Endothelial cell (in vitro differentiated cells): ENCODE measurements at regions not wholly inside any gene's neighbourhood (a gene's known extent, or its start where the extent isn't known, plus 50 kb on each side); places are given as distances from the start of the nearest gene placed in this dataset.

Experiments
- DNase-seq: peaks from one replicate; pipeline ENCODE4 v3.0.0; 2021; ENCODE audit warnings: low spot score
- H3K27ac Mint-ChIP-seq: one replicate; pipeline ENCODE4 v1.8.0; 2021; ENCODE audit warnings: mixed read lengths, inconsistent platforms; ENCODE audit not compliant: unreplicated experiment
- H3K27me3 Mint-ChIP-seq: one replicate; pipeline ENCODE4 v1.8.0; 2021; ENCODE audit warnings: mild to moderate bottlenecking, moderate library complexity, mixed read lengths, inconsistent platforms; ENCODE audit not compliant: unreplicated experiment
- H3K36me3 Mint-ChIP-seq: one replicate; pipeline ENCODE4 v1.8.0; 2021; ENCODE audit warnings: mild to moderate bottlenecking, low read depth, mixed read lengths, inconsistent platforms; ENCODE audit not compliant: unreplicated experiment
- H3K4me1 Mint-ChIP-seq: one replicate; pipeline ENCODE4 v1.8.0; 2021; ENCODE audit warnings: mild to moderate bottlenecking, mixed read lengths, inconsistent platforms; ENCODE audit not compliant: unreplicated experiment
- H3K4me3 Mint-ChIP-seq: one replicate; pipeline ENCODE4 v1.8.0; 2021; ENCODE audit warnings: mild to moderate bottlenecking, mixed read lengths, inconsistent platforms; ENCODE audit not compliant: unreplicated experiment
- H3K9me3 Mint-ChIP-seq: one replicate; pipeline ENCODE4 v1.8.0; 2021; ENCODE audit warnings: mixed read lengths, inconsistent platforms; ENCODE audit not compliant: unreplicated experiment
- TF ChIP-seq, protein P1 (sequence below): fragments of 200-600 bp; sonication (generic); IDR thresholded peaks from one replicate; pipeline ENCODE4 v1.5.0; 2021; ENCODE audit warnings: antibody characterized with exemption; ENCODE audit not compliant: unreplicated experiment

DNA sequence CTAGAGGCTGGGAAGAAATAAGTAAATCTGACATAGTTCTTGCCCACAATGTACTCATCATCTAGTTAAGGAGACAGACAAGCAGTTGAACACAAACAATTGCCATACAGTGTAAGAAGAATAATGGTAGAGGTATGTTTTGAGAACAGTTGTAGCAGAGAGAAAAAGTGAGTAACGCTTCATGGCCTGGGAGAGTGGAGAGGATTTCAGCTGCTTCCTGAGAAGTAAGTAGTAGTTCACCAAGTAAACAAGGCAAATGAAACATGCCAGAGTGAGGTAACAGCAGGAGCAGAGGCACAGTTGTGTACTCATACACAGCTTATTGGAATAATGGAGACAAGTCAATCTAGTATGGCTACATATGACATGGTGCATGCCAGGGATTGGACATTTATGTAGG, 53.6 kb upstream of the RAP2C start:
- Mint-ChIP-seq H3K9me3 (no peaks in the 10 kb centered on the region), H3K36me3 (no peaks in the 10 kb centered on the region), H3K27ac (no peak overlapping the region), H3K4me1 (no peaks in the 10 kb centered on the region), H3K27me3 (no peaks in the 10 kb centered on the region), H3K4me3 (no peak overlapping the region)
- TF ChIP-seq, protein P1, sequence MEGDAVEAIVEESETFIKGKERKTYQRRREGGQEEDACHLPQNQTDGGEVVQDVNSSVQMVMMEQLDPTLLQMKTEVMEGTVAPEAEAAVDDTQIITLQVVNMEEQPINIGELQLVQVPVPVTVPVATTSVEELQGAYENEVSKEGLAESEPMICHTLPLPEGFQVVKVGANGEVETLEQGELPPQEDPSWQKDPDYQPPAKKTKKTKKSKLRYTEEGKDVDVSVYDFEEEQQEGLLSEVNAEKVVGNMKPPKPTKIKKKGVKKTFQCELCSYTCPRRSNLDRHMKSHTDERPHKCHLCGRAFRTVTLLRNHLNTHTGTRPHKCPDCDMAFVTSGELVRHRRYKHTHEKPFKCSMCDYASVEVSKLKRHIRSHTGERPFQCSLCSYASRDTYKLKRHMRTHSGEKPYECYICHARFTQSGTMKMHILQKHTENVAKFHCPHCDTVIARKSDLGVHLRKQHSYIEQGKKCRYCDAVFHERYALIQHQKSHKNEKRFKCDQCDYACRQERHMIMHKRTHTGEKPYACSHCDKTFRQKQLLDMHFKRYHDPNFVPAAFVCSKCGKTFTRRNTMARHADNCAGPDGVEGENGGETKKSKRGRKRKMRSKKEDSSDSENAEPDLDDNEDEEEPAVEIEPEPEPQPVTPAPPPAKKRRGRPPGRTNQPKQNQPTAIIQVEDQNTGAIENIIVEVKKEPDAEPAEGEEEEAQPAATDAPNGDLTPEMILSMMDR: no peak
- DNase-seq: no peak

DNA sequence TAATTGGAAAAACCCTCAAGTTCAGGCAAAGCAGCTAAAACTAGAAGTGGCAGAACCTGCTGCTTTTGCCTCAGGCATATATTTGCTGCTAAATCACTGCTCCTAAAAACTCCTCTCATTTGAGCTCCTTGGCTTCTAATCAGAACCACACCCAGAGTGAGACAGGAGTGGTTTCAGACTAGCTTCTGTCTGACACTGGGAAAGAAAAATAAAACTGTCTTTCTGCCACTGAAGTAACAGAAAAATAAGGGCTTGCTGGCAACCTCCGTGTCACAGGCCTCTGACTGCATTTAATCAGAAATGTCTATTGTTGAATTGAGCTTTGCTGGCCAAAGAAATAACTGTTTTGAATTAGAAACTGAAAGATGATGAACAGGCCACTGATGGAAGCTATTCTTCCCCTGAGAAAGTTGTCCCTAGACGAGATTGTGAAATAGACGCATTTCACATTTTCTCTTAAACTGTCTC, 52.1 kb upstream of the RAP2C start:
- DNase-seq: no peak
- Mint-ChIP-seq H3K36me3 (no peaks in the 10 kb centered on the region), H3K4me1 (no peaks in the 10 kb centered on the region), H3K9me3 (no peaks in the 10 kb centered on the region), H3K4me3 (no peak overlapping the region), H3K27ac (no peak overlapping the region), H3K27me3 (no peaks in the 10 kb centered on the region)
- TF ChIP-seq, protein P1: no peak

DNA sequence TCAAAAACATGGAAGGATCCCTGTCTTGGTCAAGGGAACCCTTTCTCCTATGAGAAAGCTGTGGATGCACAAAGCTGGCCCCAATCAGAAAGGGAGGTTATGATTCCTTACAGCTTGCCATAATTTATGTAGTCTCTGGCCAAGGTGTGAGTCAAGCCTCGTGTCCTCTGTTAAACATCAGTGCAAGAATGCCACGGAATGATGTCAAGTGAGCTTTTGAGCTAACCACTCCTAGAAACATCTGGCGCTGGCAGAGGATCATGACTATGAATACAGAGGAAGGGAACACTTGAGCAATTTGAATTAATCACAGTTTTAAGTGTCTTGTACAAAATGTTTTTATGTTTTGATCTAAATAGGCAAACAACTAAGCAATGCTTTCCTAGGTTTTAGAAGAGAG, 51.5 kb upstream of the RAP2C start:
- TF ChIP-seq, protein P1: no peak
- Mint-ChIP-seq H3K27me3 (no peaks in the 10 kb centered on the region), H3K27ac (no peak overlapping the region), H3K4me3 (no peak overlapping the region), H3K9me3 (no peaks in the 10 kb centered on the region), H3K36me3 (no peaks in the 10 kb centered on the region), H3K4me1 (no peaks in the 10 kb centered on the region)
- DNase-seq: no peak

DNA sequence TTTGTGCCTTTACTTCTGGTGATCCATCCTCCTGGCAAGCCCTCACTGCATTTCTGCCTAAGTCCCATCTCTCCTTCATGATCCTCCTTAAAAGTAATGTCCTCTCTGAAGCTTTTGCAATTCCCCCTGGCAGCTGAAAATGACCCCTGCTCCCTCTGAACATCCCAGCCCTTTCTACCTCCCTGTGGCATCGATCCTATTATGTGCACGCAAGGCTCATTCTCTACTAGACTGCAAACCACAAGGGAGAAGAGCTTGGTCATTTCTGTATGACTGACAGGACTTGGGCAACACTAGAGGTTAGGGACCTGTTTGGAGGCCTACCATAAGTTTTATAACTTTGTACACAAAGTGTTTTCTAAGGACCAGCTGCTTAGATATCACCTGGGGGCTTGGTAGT, 50.8 kb upstream of the RAP2C start:
- Mint-ChIP-seq H3K4me1 (no peaks in the 10 kb centered on the region), H3K27ac (no peak overlapping the region), H3K36me3 (no peaks in the 10 kb centered on the region), H3K4me3 (no peak overlapping the region), H3K9me3 (no peaks in the 10 kb centered on the region), H3K27me3 (no peaks in the 10 kb centered on the region)
- DNase-seq: no peak
- TF ChIP-seq, protein P1: no peak
